HL-60 (cell line): ENCODE measurements at regions not wholly inside any gene's neighbourhood (a gene's known extent, or its start where the extent isn't known, plus 50 kb on each side); places are given as distances from the start of the nearest gene placed in this dataset.

Experiments
- POLR2AphosphoS5 ChIP-seq: IDR thresholded peaks from 2 replicates; pipeline ENCODE4 v1.6.1; 2012; ENCODE audit warnings: low read depth
- TF ChIP-seq, protein P1 (sequence below): IDR thresholded peaks from 2 replicates; pipeline ENCODE4 v1.6.1; 2012; ENCODE audit warnings: low read depth; ENCODE audit not compliant: insufficient replicate concordance
- TF ChIP-seq, protein P2 (sequence below): IDR thresholded peaks from one replicate; pipeline ENCODE4 v1.5.1; 2011; ENCODE audit warnings: low read length, control low read depth, inconsistent platforms; ENCODE audit not compliant: insufficient read depth

DNA sequence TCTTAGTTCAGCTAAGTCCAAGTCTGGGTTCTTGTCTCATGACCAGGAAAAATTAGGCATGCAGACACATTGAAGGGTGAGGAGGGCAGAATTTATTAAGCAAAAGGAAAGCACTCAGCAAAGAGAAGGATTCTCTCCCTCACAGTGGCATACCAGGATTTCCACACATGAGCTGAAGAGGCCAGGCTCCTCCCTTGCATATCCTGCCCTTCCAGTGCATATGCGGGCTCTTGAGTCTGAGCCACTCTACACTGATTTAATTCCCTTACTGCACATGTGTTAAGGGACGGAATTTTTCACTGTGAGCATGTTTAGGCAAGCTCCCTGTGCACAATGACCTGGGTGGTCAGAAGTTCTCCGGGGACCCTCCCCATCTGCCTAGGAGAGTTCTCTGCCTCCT, 652.7 kb upstream of the POM121L12 start:
- TF ChIP-seq, protein P1, sequence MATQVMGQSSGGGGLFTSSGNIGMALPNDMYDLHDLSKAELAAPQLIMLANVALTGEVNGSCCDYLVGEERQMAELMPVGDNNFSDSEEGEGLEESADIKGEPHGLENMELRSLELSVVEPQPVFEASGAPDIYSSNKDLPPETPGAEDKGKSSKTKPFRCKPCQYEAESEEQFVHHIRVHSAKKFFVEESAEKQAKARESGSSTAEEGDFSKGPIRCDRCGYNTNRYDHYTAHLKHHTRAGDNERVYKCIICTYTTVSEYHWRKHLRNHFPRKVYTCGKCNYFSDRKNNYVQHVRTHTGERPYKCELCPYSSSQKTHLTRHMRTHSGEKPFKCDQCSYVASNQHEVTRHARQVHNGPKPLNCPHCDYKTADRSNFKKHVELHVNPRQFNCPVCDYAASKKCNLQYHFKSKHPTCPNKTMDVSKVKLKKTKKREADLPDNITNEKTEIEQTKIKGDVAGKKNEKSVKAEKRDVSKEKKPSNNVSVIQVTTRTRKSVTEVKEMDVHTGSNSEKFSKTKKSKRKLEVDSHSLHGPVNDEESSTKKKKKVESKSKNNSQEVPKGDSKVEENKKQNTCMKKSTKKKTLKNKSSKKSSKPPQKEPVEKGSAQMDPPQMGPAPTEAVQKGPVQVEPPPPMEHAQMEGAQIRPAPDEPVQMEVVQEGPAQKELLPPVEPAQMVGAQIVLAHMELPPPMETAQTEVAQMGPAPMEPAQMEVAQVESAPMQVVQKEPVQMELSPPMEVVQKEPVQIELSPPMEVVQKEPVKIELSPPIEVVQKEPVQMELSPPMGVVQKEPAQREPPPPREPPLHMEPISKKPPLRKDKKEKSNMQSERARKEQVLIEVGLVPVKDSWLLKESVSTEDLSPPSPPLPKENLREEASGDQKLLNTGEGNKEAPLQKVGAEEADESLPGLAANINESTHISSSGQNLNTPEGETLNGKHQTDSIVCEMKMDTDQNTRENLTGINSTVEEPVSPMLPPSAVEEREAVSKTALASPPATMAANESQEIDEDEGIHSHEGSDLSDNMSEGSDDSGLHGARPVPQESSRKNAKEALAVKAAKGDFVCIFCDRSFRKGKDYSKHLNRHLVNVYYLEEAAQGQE = no peak
- TF ChIP-seq, protein P2, sequence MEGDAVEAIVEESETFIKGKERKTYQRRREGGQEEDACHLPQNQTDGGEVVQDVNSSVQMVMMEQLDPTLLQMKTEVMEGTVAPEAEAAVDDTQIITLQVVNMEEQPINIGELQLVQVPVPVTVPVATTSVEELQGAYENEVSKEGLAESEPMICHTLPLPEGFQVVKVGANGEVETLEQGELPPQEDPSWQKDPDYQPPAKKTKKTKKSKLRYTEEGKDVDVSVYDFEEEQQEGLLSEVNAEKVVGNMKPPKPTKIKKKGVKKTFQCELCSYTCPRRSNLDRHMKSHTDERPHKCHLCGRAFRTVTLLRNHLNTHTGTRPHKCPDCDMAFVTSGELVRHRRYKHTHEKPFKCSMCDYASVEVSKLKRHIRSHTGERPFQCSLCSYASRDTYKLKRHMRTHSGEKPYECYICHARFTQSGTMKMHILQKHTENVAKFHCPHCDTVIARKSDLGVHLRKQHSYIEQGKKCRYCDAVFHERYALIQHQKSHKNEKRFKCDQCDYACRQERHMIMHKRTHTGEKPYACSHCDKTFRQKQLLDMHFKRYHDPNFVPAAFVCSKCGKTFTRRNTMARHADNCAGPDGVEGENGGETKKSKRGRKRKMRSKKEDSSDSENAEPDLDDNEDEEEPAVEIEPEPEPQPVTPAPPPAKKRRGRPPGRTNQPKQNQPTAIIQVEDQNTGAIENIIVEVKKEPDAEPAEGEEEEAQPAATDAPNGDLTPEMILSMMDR = no peak
- TF ChIP-seq POLR2AphosphoS5 = no peak
